ENCODE measurements at regions not wholly inside any gene's neighbourhood (a gene's known extent, or its start where the extent isn't known, plus 50 kb on each side); places are given as distances from the start of the nearest gene placed in this dataset.

DNA sequence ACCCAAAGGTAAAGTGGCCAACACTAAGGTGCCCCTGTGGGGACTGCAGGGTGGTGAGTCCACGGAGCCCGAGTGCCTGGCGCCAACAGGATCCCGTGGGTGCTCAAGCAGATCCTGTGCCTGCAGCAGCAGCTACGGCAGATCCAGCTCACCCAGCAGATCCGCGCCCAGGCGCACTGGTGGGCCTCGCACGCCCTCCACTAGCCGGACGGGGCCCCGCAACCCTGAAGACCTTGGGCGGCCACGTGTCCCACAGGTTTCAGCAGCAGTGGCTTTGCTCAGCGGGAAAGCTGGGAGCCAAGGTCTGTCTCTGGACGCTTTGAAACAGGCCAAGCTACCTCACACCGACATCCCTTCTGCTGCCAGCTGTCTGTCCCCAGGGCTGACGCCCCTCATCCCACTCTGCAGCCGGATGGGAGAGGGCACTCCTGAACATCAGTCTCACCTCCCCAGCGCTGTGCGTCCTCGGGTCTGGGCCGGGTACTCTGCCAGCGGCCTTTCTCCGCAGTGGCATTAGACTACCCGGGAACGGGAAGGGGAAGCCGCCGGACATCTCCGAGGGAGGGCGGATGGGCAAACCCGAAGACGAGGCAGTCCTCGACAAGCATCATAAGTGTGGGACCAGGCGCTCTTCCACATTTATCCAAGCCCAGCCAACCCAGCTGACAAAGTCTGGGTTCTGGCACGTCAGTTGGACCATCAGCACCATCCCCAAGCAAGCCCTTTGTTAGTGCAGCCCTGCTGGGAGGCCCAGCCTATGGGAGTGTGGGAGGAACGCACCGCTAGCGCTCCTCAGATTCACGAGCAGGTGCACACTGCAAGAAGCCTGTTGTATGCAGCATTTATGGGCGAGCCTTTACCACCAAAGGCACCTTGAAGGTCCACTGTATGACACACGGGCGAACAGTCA is 212.6 kb upstream of the UBE2E2 start:
- H3K4me1 ChIP-seq (ENCODE audit: control insufficient read depth in 1 of 2, low read depth in 2 of 2): no peaks in the 10 kb centered on the region
- ATAC-seq (ENCODE audit: insufficient number of reproducible peaks, low FRiP score, low read depth): no peak
- H3K27me3 ChIP-seq (replicated peaks; ENCODE audit: insufficient read depth): no peaks in the 10 kb centered on the region
- TF ChIP-seq, protein P1, sequence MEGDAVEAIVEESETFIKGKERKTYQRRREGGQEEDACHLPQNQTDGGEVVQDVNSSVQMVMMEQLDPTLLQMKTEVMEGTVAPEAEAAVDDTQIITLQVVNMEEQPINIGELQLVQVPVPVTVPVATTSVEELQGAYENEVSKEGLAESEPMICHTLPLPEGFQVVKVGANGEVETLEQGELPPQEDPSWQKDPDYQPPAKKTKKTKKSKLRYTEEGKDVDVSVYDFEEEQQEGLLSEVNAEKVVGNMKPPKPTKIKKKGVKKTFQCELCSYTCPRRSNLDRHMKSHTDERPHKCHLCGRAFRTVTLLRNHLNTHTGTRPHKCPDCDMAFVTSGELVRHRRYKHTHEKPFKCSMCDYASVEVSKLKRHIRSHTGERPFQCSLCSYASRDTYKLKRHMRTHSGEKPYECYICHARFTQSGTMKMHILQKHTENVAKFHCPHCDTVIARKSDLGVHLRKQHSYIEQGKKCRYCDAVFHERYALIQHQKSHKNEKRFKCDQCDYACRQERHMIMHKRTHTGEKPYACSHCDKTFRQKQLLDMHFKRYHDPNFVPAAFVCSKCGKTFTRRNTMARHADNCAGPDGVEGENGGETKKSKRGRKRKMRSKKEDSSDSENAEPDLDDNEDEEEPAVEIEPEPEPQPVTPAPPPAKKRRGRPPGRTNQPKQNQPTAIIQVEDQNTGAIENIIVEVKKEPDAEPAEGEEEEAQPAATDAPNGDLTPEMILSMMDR (IDR thresholded peaks at IDR 0.05): no peak
- no peak overlapping the region for H3K27ac ChIP-seq
- H3K36me3 ChIP-seq: no peaks in the 10 kb centered on the region
- no peak overlapping the region for H3K4me3 ChIP-seq
- DNase-seq (ENCODE audit: low spot score): no peak
- peaks cover 2% of the 10 kb centered on the region for H3K9me3 ChIP-seq

DNA sequence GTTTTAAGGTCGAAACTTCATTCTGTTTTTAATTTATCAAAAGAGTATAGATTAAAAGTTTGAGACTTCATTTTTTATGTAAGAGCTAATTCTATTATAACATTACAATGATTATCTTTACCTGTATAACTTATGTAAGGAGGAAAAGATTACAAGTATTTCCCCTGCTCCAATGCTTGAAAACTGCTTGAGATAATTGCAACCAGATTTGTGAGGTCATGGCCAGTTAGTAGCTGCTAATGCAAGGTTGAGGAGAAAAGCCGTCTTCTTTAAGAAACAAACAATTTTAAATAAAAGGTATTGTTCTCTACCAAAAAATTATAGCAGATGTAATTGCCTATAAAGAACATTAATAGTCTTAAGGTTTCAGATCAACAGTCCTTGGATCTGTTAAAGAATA is 208.3 kb upstream of the UBE2E2 start:
- Histone ChIP-seq H3K9me3 (no peaks in the 10 kb centered on the region), H3K4me3 (no peak overlapping the region), H3K4me1 (ENCODE audit: control insufficient read depth in 1 of 2, low read depth in 2 of 2) (no peaks in the 10 kb centered on the region), H3K27me3 (replicated peaks; ENCODE audit: insufficient read depth) (no peaks in the 10 kb centered on the region), H3K36me3 (no peaks in the 10 kb centered on the region), H3K27ac (no peak overlapping the region)
- DNase-seq (ENCODE audit: low spot score): no peak
- TF ChIP-seq, protein P1 (IDR thresholded peaks at IDR 0.05): no peak
- ATAC-seq (ENCODE audit: insufficient number of reproducible peaks, low FRiP score, low read depth): no peak

DNA sequence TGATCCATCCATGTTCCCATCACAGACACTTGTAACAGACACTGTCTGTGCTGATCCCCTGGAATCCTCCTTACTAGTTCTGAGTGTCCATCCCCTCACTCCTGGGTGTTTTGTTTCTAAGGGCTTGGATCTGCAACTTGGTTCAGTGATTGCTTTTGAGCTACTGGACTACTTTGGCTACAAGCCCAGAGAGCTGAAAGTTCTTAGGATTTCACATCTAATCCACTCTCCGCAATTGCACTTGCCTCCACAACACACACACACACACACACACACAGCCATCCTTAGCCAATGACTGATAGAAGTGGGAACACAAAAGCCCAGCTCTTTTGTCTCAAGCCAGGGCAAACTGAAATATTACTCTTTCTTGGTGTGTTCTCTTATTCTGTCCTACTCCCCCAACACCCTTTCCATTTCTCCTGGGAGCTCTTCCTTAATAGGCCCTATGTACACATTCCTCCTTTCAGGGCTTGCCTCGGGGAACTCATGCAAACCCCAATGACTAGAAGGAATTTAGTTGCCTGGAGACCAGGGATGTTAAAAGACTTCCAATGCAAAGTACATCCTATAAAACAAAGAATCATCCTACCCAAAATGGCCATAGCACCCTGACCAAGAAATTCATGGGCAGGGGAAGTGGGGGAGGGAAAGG is 206.1 kb upstream of the UBE2E2 start:
- ATAC-seq (ENCODE audit: insufficient number of reproducible peaks, low FRiP score, low read depth): no peak
- Histone ChIP-seq H3K4me3 (no peak overlapping the region), H3K27ac (no peak overlapping the region), H3K4me1 (ENCODE audit: control insufficient read depth in 1 of 2, low read depth in 2 of 2) (no peaks in the 10 kb centered on the region), H3K36me3 (no peaks in the 10 kb centered on the region), H3K9me3 (no peaks in the 10 kb centered on the region), H3K27me3 (replicated peaks; ENCODE audit: insufficient read depth) (no peaks in the 10 kb centered on the region)
- TF ChIP-seq, protein P1 (IDR thresholded peaks at IDR 0.05): no peak
- DNase-seq (ENCODE audit: low spot score): no peak

DNA sequence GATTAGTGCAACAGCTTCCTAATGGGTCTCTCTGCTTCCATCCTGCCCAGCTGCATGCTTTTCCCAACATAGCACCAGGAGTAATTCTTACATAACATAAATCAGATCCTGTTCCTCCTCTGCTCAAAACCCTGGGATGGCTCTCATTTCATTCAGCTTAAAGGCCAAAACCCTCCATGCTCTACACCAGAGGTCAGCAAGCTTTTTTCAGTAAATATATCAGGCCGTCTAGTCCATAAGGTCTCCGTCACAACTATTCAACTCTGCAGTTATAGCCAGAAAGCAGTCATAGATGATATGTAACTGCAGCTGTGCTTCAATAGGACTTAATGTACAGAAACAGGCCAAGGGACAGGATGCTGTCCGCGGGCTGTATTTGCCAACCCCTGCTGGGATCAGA is 202.8 kb upstream of the UBE2E2 start:
- Histone ChIP-seq H3K4me1 (ENCODE audit: control insufficient read depth in 1 of 2, low read depth in 2 of 2) (peaks cover 0 to 5% of the 10 kb centered on the region in 2 donors), H3K9me3 (no peaks in the 10 kb centered on the region), H3K27me3 (replicated peaks; ENCODE audit: insufficient read depth) (no peaks in the 10 kb centered on the region), H3K4me3 (no peak overlapping the region), H3K36me3 (no peaks in the 10 kb centered on the region), H3K27ac (no peak overlapping the region)
- DNase-seq (ENCODE audit: low spot score): no peak
- ATAC-seq (ENCODE audit: insufficient number of reproducible peaks, low FRiP score, low read depth): no peak
- TF ChIP-seq, protein P1 (IDR thresholded peaks at IDR 0.05): no peak

DNA sequence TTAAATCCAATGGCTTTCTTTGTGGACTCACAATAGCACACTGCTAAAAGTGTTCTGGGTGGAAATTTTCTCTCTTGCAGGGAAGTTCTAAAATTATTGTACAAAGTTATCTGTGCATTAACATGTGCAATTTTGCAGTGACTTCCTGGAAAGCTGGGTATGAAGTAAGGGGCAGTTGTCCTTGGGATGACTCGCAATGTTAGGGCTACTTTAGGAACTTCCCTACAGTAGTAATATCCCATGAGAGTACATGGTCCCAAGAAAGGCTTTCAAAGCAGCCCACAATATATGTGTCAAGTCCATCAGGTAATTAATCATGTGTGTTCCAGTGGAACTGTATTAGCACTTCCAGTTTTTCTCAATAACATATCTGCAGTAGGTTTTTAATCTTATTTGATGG is 201.0 kb upstream of the UBE2E2 start:
- Histone ChIP-seq H3K27ac (no peak overlapping the region), H3K36me3 (no peaks in the 10 kb centered on the region), H3K27me3 (replicated peaks; ENCODE audit: insufficient read depth) (no peaks in the 10 kb centered on the region), H3K9me3 (no peaks in the 10 kb centered on the region), H3K4me1 (ENCODE audit: control insufficient read depth in 1 of 2, low read depth in 2 of 2) (peaks cover 0 to 5% of the 10 kb centered on the region in 2 donors), H3K4me3 (no peak overlapping the region)
- TF ChIP-seq, protein P1 (IDR thresholded peaks at IDR 0.05): no peak
- ATAC-seq (ENCODE audit: insufficient number of reproducible peaks, low FRiP score, low read depth) (no peak), DNase-seq (ENCODE audit: low spot score) (no peak)

All from thoracic aorta (tissue), 2 donors.